NCI-H526 (cell line): ENCODE measurements at regions not wholly inside any gene's neighbourhood (a gene's known extent, or its start where the extent isn't known, plus 50 kb on each side); places are given as distances from the start of the nearest gene placed in this dataset.

Experiments used
- DNase-seq, 2 experiments: peaks; one replicate each; lab custom pipeline; 2025; lab: John Stamatoyannopoulos, UW

- DNase-seq = no peak
These were observed 306.7 kb downstream of the EMP1 start for GRCh38 chr12:13503094-13503835.

GRCh38 chr12:13499008-13499407, 302.5 kb downstream of the EMP1 start:
- no peak for DNase-seq

- no peak for DNase-seq
These were observed 299.6 kb downstream of the EMP1 start for GRCh38 chr12:13496111-13496510.

- DNase-seq = no peak
These were observed 292.7 kb downstream of the EMP1 start for GRCh38 chr12:13489246-13489645.

- no peak for DNase-seq
These were observed 290.8 kb downstream of the EMP1 start for GRCh38 chr12:13487326-13487725.

- DNase-seq = no peak
These were observed 290.3 kb downstream of the EMP1 start for GRCh38 chr12:13486794-13487193.

- DNase-seq = no peak
These were observed 282.2 kb downstream of the EMP1 start for GRCh38 chr12:13478650-13479181.

GRCh38 chr12:13474381-13474780, 277.9 kb downstream of the EMP1 start:
- no peak for DNase-seq

GRCh38 chr12:13472690-13473089, 276.2 kb downstream of the EMP1 start:
- DNase-seq = no peak

GRCh38 chr12:13471471-13471870, 274.9 kb downstream of the EMP1 start:
- DNase-seq = no peak

- no peak for DNase-seq
These were observed 269.1 kb downstream of the EMP1 start for GRCh38 chr12:13465635-13466034.

GRCh38 chr12:13463189-13463588, 266.7 kb downstream of the EMP1 start:
- no peak for DNase-seq

GRCh38 chr12:13462450-13462849, 265.9 kb downstream of the EMP1 start:
- DNase-seq = no peak

- DNase-seq = no peak
These were observed 259.2 kb downstream of the EMP1 start for GRCh38 chr12:13455778-13456144.

GRCh38 chr12:13454991-13455777, 258.7 kb downstream of the EMP1 start:
- DNase-seq = no peak

- no peak for DNase-seq
These were observed 256.5 kb downstream of the EMP1 start for GRCh38 chr12:13452955-13453570.

GRCh38 chr12:13451776-13452175, 255.2 kb downstream of the EMP1 start:
- no peak for DNase-seq

GRCh38 chr12:13450231-13451080, 253.9 kb downstream of the EMP1 start:
- DNase-seq = no peak

GRCh38 chr12:13444076-13444475, 247.6 kb downstream of the EMP1 start:
- DNase-seq = no peak

- DNase-seq = no peak
These were observed 247.0 kb downstream of the EMP1 start for GRCh38 chr12:13443498-13443897.

- DNase-seq = no peak
These were observed 246.5 kb downstream of the EMP1 start for GRCh38 chr12:13443028-13443427.

GRCh38 chr12:13442457-13442856, 245.9 kb downstream of the EMP1 start:
- DNase-seq = no peak
